GM21528 (cell line): ENCODE measurements at regions not wholly inside any gene's neighbourhood (a gene's known extent, or its start where the extent isn't known, plus 50 kb on each side); places are given as distances from the start of the nearest gene placed in this dataset.
"Not testable (repeated sequence)": the region's sequence is repeated elsewhere in the genome, so short reads cannot be mapped to it uniquely, and the experiment has no call there.

Experiments used
- ATAC-seq: cut with Tn5 transposase; IDR thresholded peaks from one replicate; pipeline ENCODE4 v1.9.1; 2021; ENCODE audit warnings: mild to moderate bottlenecking, moderate library complexity; ENCODE audit not compliant: unreplicated experiment, low FRiP score

- no peak for ATAC-seq
Measured at GRCh38 chr3:40876496-40876895, 322.8 kb upstream of the CTNNB1 start.

GRCh38 chr3:40877631-40878463 lies 321.5 kb upstream of the CTNNB1 start:
- ATAC-seq, result no peak

- no peak for ATAC-seq
Measured at GRCh38 chr3:40878464-40878905, 320.8 kb upstream of the CTNNB1 start.

GRCh38 chr3:40885430-40885829 lies 313.9 kb upstream of the CTNNB1 start:
- no peak for ATAC-seq

GRCh38 chr3:40886660-40887425 lies 312.5 kb upstream of the CTNNB1 start:
- no peak for ATAC-seq

- no peak for ATAC-seq
Measured at GRCh38 chr3:40891186-40891585, 308.1 kb upstream of the CTNNB1 start.

GRCh38 chr3:40895109-40895508 lies 304.2 kb upstream of the CTNNB1 start:
- no peak for ATAC-seq

GRCh38 chr3:40899286-40899712 lies 300.0 kb upstream of the CTNNB1 start:
- no peak for ATAC-seq

- ATAC-seq, result no peak
Measured at GRCh38 chr3:40901298-40901697, 298.0 kb upstream of the CTNNB1 start.

GRCh38 chr3:40901796-40902195 lies 297.5 kb upstream of the CTNNB1 start:
- ATAC-seq, result no peak

GRCh38 chr3:40907907-40908465 lies 291.3 kb upstream of the CTNNB1 start:
- ATAC-seq, result not testable (repeated sequence)

- ATAC-seq, result no peak
Measured at GRCh38 chr3:40908612-40909011, 290.7 kb upstream of the CTNNB1 start.

- ATAC-seq, result no peak
Measured at GRCh38 chr3:40911264-40911663, 288.0 kb upstream of the CTNNB1 start.

GRCh38 chr3:40911928-40912327 lies 287.4 kb upstream of the CTNNB1 start:
- no peak for ATAC-seq

GRCh38 chr3:40912461-40912860 lies 286.8 kb upstream of the CTNNB1 start:
- ATAC-seq, result no peak

- no peak for ATAC-seq
Measured at GRCh38 chr3:40913192-40913591, 286.1 kb upstream of the CTNNB1 start.

- ATAC-seq, result no peak
Measured at GRCh38 chr3:40913641-40914040, 285.7 kb upstream of the CTNNB1 start.

GRCh38 chr3:40914475-40914874 lies 284.8 kb upstream of the CTNNB1 start:
- ATAC-seq, result no peak

GRCh38 chr3:40915346-40915865 lies 283.9 kb upstream of the CTNNB1 start:
- ATAC-seq, result no peak

GRCh38 chr3:40920041-40920440 lies 279.3 kb upstream of the CTNNB1 start:
- no peak for ATAC-seq

- no peak for ATAC-seq
Measured at GRCh38 chr3:40921251-40921650, 278.1 kb upstream of the CTNNB1 start.
